B cell (primary cell): ENCODE measurements at regions not wholly inside any gene's neighbourhood (a gene's known extent, or its start where the extent isn't known, plus 50 kb on each side); places are given as distances from the start of the nearest gene placed in this dataset.

Source experiments
- ATAC-seq: fragments of 200-7000 bp; cut with Tn5 transposase; one replicate; pipeline ENCODE4 v1.10.0; 2021; ENCODE audit warnings: low read depth, mild to moderate bottlenecking, moderate number of reproducible peaks, moderate library complexity
- CTCF ChIA-PET: fragments of 350-600 bp; sonication (Branson Sonifier 250); formaldehyde crosslinking; loops from one replicate; lab custom pipeline; 2021; ENCODE audit warnings: antibody characterized with exemption, inconsistent platforms; lab: Charles Lee
- POLR2A ChIA-PET: fragments of 350-600 bp; sonication (Branson Sonifier 250); formaldehyde crosslinking; loops from one replicate; lab custom pipeline; 2021; ENCODE audit warnings: antibody characterized with exemption; lab: Charles Lee
- DNase-seq: peaks from one replicate; pipeline ENCODE4 v3.0.0; 2013
- H2AFZ ChIP-seq: 2 replicates; pipeline ENCODE4 v1.6.1; 2012; ENCODE audit warnings: mild to moderate bottlenecking, low read depth, low read length; ENCODE audit not compliant: insufficient read depth, poor library complexity, severe bottlenecking
- H3K27ac ChIP-seq, 2 donors: 1 replicate in 1 of 2; 2 replicates in 1 of 2; pipeline ENCODE4 v1.5.1; 2012 to 2013; ENCODE audit warnings: low read length in 2 of 2, mild to moderate bottlenecking in 2 of 2, moderate library complexity in 1 of 2
- H3K27me3 ChIP-seq, 4 experiments: fragments of 200-600 bp in 1 of 4; sonication (generic) in 1 of 4; replicated peaks in 1 of 4; 1 replicate in 2 of 4; 2 replicates in 2 of 4; pipeline versions ENCODE4 v1.6.1 to v1.7.0; 2013 to 2016; ENCODE audit warnings: low read length in 3 of 4, mild to moderate bottlenecking in 2 of 4, mixed read lengths in 1 of 4, moderate library complexity in 1 of 4; ENCODE audit not compliant: insufficient read depth in 4 of 4, control insufficient read depth in 3 of 4; ENCODE audit errors: control extremely low read depth in 1 of 4
- H3K36me3 ChIP-seq, 2 experiments: replicated peaks in 1 of 2; 1 replicate in 1 of 2; 2 replicates in 1 of 2; pipeline versions ENCODE4 v1.6.1 to v1.7.1; 2013; ENCODE audit warnings: low read length in 1 of 2; ENCODE audit not compliant: insufficient read depth in 2 of 2, control insufficient read depth in 1 of 2; ENCODE audit errors: control extremely low read depth in 1 of 2, extremely low read depth in 1 of 2
- H3K4me1 ChIP-seq, 2 donors: fragments of 200-600 bp in 1 of 2; sonication (generic) in 1 of 2; 1 replicate in 1 of 2; 2 replicates in 1 of 2; pipeline versions ENCODE4 v1.5.1 to v1.6.1; 2013 to 2017; ENCODE audit warnings: low read length in 2 of 2; ENCODE audit not compliant: control insufficient read depth in 2 of 2, insufficient read depth in 2 of 2
- H3K4me2 ChIP-seq: replicated peaks from 2 replicates; pipeline ENCODE3; 2012; ENCODE audit warnings: mild to moderate bottlenecking, low read depth, low read length; ENCODE audit not compliant: poor library complexity, severe bottlenecking
- H3K4me3 ChIP-seq, 5 experiments: fragments of 200-600 bp in 1 of 5; sonication (generic) in 1 of 5; 1 replicate in 3 of 5; 2 replicates in 2 of 5; pipeline versions ENCODE4 v1.5.1 to v1.7.0; 2011 to 2016; ENCODE audit warnings: low read length in 4 of 5, mild to moderate bottlenecking in 4 of 5, low read depth in 2 of 5, control low read depth in 1 of 5, moderate library complexity in 1 of 5; ENCODE audit not compliant: insufficient read depth in 1 of 5; ENCODE audit errors: control extremely low read depth in 1 of 5, extremely low read depth in 1 of 5
- H3K79me2 ChIP-seq: fragments of 200-600 bp; sonication (generic); one replicate; pipeline ENCODE4 v1.6.0; 2016; ENCODE audit warnings: low read length; ENCODE audit not compliant: control insufficient read depth, insufficient read depth
- H3K9ac ChIP-seq: fragments of 200-600 bp; sonication (generic); 2 replicates; pipeline ENCODE4 v1.6.1; 2017; ENCODE audit warnings: mild to moderate bottlenecking, low read length, moderate library complexity
- H3K9me3 ChIP-seq, 3 donors: one replicate each; pipeline versions ENCODE4 v1.6.1 to v1.7.1; 2013; ENCODE audit warnings: low read length in 2 of 3; ENCODE audit not compliant: control insufficient read depth in 2 of 3, insufficient read depth in 1 of 3; ENCODE audit errors: control extremely low read depth in 1 of 3
- H4K20me1 ChIP-seq: 2 replicates; pipeline ENCODE4 v1.6.0; 2012; ENCODE audit warnings: mild to moderate bottlenecking, low read length; ENCODE audit not compliant: insufficient read depth, control insufficient read depth, poor library complexity, severe bottlenecking
- H3K27ac Mint-ChIP-seq: one replicate; pipeline ENCODE4 v1.8.0; 2021; ENCODE audit warnings: mixed read lengths
- H3K27me3 Mint-ChIP-seq: one replicate; pipeline ENCODE4 v1.8.0; 2021; ENCODE audit warnings: mixed read lengths
- H3K4me1 Mint-ChIP-seq: one replicate; pipeline ENCODE4 v1.8.0; 2021; ENCODE audit warnings: mixed read lengths
- H3K4me3 Mint-ChIP-seq: one replicate; pipeline ENCODE4 v1.8.0; 2021; ENCODE audit warnings: mixed read lengths
- H3K9me3 Mint-ChIP-seq: one replicate; pipeline ENCODE4 v1.8.0; 2022; ENCODE audit warnings: mixed read lengths; ENCODE audit not compliant: insufficient read depth
- CTCF ChIP-seq: fragments of 200-600 bp; IDR thresholded peaks from one replicate; pipeline ENCODE4 v1.8.0; 2022; ENCODE audit warnings: antibody characterized with exemption, mild to moderate bottlenecking
- EZH2 ChIP-seq: IDR thresholded peaks from 2 replicates; pipeline ENCODE4 v1.6.1; 2012; ENCODE audit warnings: borderline replicate concordance, low read depth, mild to moderate bottlenecking, moderate library complexity, low read length; ENCODE audit not compliant: insufficient read depth, poor library complexity, severe bottlenecking
- WGBS: methylation state at CpG from one replicate; pipeline ENCODE4 v1.1.5; 2013; ENCODE audit warnings: missing lambda C conversion rate; ENCODE audit not compliant: insufficient coverage; 5-methylcytosine and 5-hydroxymethylcytosine counted together
- intact Hi-C: fragments of 100-400 bp; cut with micrococcal nuclease; formaldehyde crosslinking; loops from one replicate; pipeline ENCODE4 v1.10.0; 2022

GRCh38 chr6:23316131-23316530 lies 746.8 kb downstream of the HDGFL1 start:
- H3K4me2 ChIP-seq = no peak overlapping the region
- ChIA-PET POLR2A (no interaction called here), CTCF (no interaction called here)
- Mint-ChIP-seq H3K27ac (no peak overlapping the region), H3K4me3 (no peak overlapping the region), H3K27me3 (no peaks in the 10 kb centered on the region), H3K4me1 (no peaks in the 10 kb centered on the region), H3K9me3 (peaks cover 13% of the 10 kb centered on the region)
- H3K4me3 ChIP-seq = no peak overlapping the region
- no peak overlapping the region for H2AFZ ChIP-seq
- H3K27ac ChIP-seq = no peak overlapping the region
- H3K79me2 ChIP-seq = no peaks in the 10 kb centered on the region
- no peaks in the 10 kb centered on the region for H3K36me3 ChIP-seq
- ATAC-seq (no peak), DNase-seq (no peak)
- H3K9ac ChIP-seq = no peak overlapping the region
- H3K9me3 ChIP-seq = peaks cover 0 to 3% (median 0%) of the 10 kb centered on the region in 3 donors
- no peak for TF ChIP-seq CTCF
- TF ChIP-seq EZH2 = no peak
- no peaks in the 10 kb centered on the region for H3K4me1 ChIP-seq
- intact Hi-C loops = no loop called here
- no peaks in the 10 kb centered on the region for H4K20me1 ChIP-seq
- H3K27me3 ChIP-seq = no peaks in the 10 kb centered on the region
- 100% methylated on average over 1 of the region's 1 CpG for WGBS

- no peak for TF ChIP-seq EZH2
- no peak for TF ChIP-seq CTCF
- no peaks in the 10 kb centered on the region for H3K4me1 ChIP-seq
- intact Hi-C loops = no loop called here
- DNase-seq (no peak), ATAC-seq (no peak)
- H3K79me2 ChIP-seq = no peaks in the 10 kb centered on the region
- Mint-ChIP-seq H3K4me1 (no peaks in the 10 kb centered on the region), H3K27ac (no peak overlapping the region), H3K4me3 (no peak overlapping the region), H3K27me3 (no peaks in the 10 kb centered on the region), H3K9me3 (peaks cover 13% of the 10 kb centered on the region)
- no peak overlapping the region for H3K4me3 ChIP-seq
- no peaks in the 10 kb centered on the region for H4K20me1 ChIP-seq
- peaks cover 0 to 3% (median 0%) of the 10 kb centered on the region in 3 donors for H3K9me3 ChIP-seq
- no peaks in the 10 kb centered on the region for H3K36me3 ChIP-seq
- no peak overlapping the region for H3K4me2 ChIP-seq
- no CpG with 5 or more reads among the region's 1 CpG for WGBS
- H2AFZ ChIP-seq = no peak overlapping the region
- no peak overlapping the region for H3K27ac ChIP-seq
- CTCF ChIA-PET = no interaction called here
- no peaks in the 10 kb centered on the region for H3K27me3 ChIP-seq
- H3K9ac ChIP-seq = no peak overlapping the region
- POLR2A ChIA-PET = no interaction called here
Observed at GRCh38 chr6:23316931-23317330, 747.6 kb downstream of the HDGFL1 start.
